CD14-positive monocyte (primary cell): ENCODE measurements at regions not wholly inside any gene's neighbourhood (a gene's known extent, or its start where the extent isn't known, plus 50 kb on each side); places are given as distances from the start of the nearest gene placed in this dataset.

ENCODE experiments used
- DNase-seq, 3 donors: peaks; one replicate each; pipeline ENCODE4 v3.0.0-alpha.2; 2011 to 2022
- H2AFZ ChIP-seq: 2 replicates; pipeline ENCODE4 v1.6.0; 2012; ENCODE audit warnings: mild to moderate bottlenecking, low read depth, low read length, inconsistent platforms; ENCODE audit not compliant: insufficient read depth, poor library complexity, severe bottlenecking
- H3K27ac ChIP-seq, 2 donors: 1 replicate in 1 of 2; 2 replicates in 1 of 2; pipeline ENCODE4 v1.5.1; 2012 to 2013; ENCODE audit warnings: low read length in 2 of 2, control low read depth in 1 of 2, inconsistent platforms in 1 of 2, low read depth in 1 of 2, mild to moderate bottlenecking in 1 of 2
- H3K27me3 ChIP-seq, 2 donors: one replicate each; pipeline versions ENCODE4 v1.6.0 to v1.6.1; 2011 to 2013; ENCODE audit warnings: low read length in 2 of 2; ENCODE audit not compliant: control insufficient read depth in 2 of 2, insufficient read depth in 2 of 2
- H3K36me3 ChIP-seq, 2 donors: replicated peaks in 1 of 2; 1 replicate in 1 of 2; 2 replicates in 1 of 2; pipeline versions ENCODE4 v1.5.1 to v1.6.1; 2012 to 2013; ENCODE audit warnings: low read length in 2 of 2, control low read depth in 1 of 2, inconsistent platforms in 1 of 2, mild to moderate bottlenecking in 1 of 2; ENCODE audit not compliant: insufficient read depth in 2 of 2, control insufficient read depth in 1 of 2
- H3K4me1 ChIP-seq, 2 donors: 1 replicate in 1 of 2; 2 replicates in 1 of 2; pipeline versions ENCODE4 v1.5.1 to v1.6.1; 2012 to 2013; ENCODE audit warnings: low read length in 2 of 2, control low read depth in 1 of 2, inconsistent platforms in 1 of 2, mild to moderate bottlenecking in 1 of 2, moderate library complexity in 1 of 2; ENCODE audit not compliant: insufficient read depth in 2 of 2, control insufficient read depth in 1 of 2
- H3K4me2 ChIP-seq: replicated peaks from 2 replicates; pipeline ENCODE3; 2012; ENCODE audit warnings: low read length, moderate library complexity, mild to moderate bottlenecking; ENCODE audit not compliant: poor library complexity, severe bottlenecking; ENCODE audit errors: extremely low read depth
- H3K4me3 ChIP-seq, 3 experiments: fragments of 200-600 bp in 1 of 3; sonication (generic) in 1 of 3; replicated peaks in 1 of 3; 1 replicate in 2 of 3; 2 replicates in 1 of 3; pipeline ENCODE4 v1.5.1; 2011 to 2013; ENCODE audit warnings: low read length in 3 of 3, mild to moderate bottlenecking in 3 of 3, control low read depth in 2 of 3, low read depth in 2 of 3, inconsistent platforms in 1 of 3, moderate library complexity in 1 of 3
- H3K79me2 ChIP-seq: 2 replicates; pipeline ENCODE4 v1.6.0; 2012; ENCODE audit warnings: mild to moderate bottlenecking, control low read depth, inconsistent platforms, low read length, moderate library complexity; ENCODE audit not compliant: insufficient read depth
- H3K9ac ChIP-seq: 2 replicates; pipeline ENCODE4 v1.6.0; 2017; ENCODE audit warnings: low read length, mild to moderate bottlenecking; ENCODE audit not compliant: insufficient read depth, poor library complexity, severe bottlenecking
- H3K9me3 ChIP-seq, 2 donors: replicated peaks in 1 of 2; 1 replicate in 1 of 2; 2 replicates in 1 of 2; pipeline versions ENCODE4 v1.5.1 to v1.6.1; 2012 to 2013; ENCODE audit warnings: low read length in 2 of 2, control low read depth in 1 of 2; ENCODE audit not compliant: control insufficient read depth in 1 of 2, insufficient read depth in 1 of 2
- H4K20me1 ChIP-seq: 2 replicates; pipeline ENCODE4 v1.6.0; 2012; ENCODE audit warnings: mild to moderate bottlenecking, low read length, control low read depth, moderate library complexity; ENCODE audit not compliant: insufficient read depth
- H3K27ac Mint-ChIP-seq, 7 donors: one replicate each; pipeline ENCODE4 v1.8.0; 2020; ENCODE audit warnings: mild to moderate bottlenecking in 7 of 7, mixed read lengths in 7 of 7, moderate library complexity in 6 of 7, inconsistent platforms in 2 of 7
- H3K27me3 Mint-ChIP-seq, 3 donors: one replicate each; pipeline ENCODE4 v1.8.0; 2021 to 2022; ENCODE audit warnings: low read depth in 3 of 3, mild to moderate bottlenecking in 3 of 3, mixed read lengths in 3 of 3, moderate library complexity in 3 of 3, inconsistent platforms in 1 of 3
- H3K36me3 Mint-ChIP-seq, 2 donors: one replicate each; pipeline ENCODE4 v1.8.0; 2020; ENCODE audit warnings: mixed read lengths in 2 of 2, inconsistent platforms in 1 of 2, mild to moderate bottlenecking in 1 of 2
- H3K4me1 Mint-ChIP-seq: one replicate; pipeline ENCODE4 v1.8.0; 2020; ENCODE audit warnings: mild to moderate bottlenecking, mixed read lengths
- H3K4me3 Mint-ChIP-seq, 2 donors: one replicate each; pipeline ENCODE4 v1.8.0; 2020; ENCODE audit warnings: mild to moderate bottlenecking in 2 of 2, mixed read lengths in 2 of 2, moderate library complexity in 1 of 2
- H3K9me3 Mint-ChIP-seq, 7 donors: one replicate each; pipeline ENCODE4 v1.8.0; 2020 to 2022; ENCODE audit warnings: mixed read lengths in 7 of 7, mild to moderate bottlenecking in 6 of 7, moderate library complexity in 6 of 7, inconsistent platforms in 2 of 7
- WGBS: methylation state at CpG from one replicate; pipeline ENCODE4 v1.1.5; 2013; ENCODE audit warnings: missing lambda C conversion rate; ENCODE audit not compliant: insufficient coverage; 5-methylcytosine and 5-hydroxymethylcytosine counted together
- intact Hi-C, 2 donors: fragments of 100-400 bp; cut with micrococcal nuclease; formaldehyde crosslinking; loops; one replicate each; pipeline versions ENCODE4 v1.15.0 to v1.15.1; 2023
- TF ChIP-seq, protein P1 (sequence below): fragments of 200-600 bp; IDR thresholded peaks from one replicate; pipeline ENCODE4 v1.8.0; 2022; ENCODE audit warnings: antibody characterized with exemption, mild to moderate bottlenecking

DNA sequence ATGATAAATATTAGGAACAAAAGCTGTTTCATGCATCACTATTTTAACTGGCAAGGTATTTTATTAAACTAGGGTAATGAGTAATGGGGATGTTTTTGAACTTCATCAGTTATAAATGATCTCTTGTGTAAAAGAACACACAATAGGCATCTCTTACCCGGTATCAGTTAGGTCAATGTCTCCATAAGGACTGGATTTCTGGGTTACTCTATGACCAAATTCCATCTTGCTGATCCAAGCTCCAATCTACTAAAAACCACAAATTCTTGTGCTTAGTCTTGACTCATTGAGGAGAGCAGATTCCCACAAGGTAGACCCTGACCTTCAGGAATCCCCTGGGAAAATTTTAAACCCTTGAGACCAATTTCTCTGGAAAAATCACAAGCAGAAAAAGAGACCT lies 1167.7 kb downstream of the XPNPEP1 start:
- Histone ChIP-seq H3K36me3 (no peaks in the 10 kb centered on the region), H3K4me1 (no peaks in the 10 kb centered on the region), H3K79me2 (no peaks in the 10 kb centered on the region), H3K9me3 (no peaks in the 10 kb centered on the region), H3K9ac (no peak overlapping the region), H3K27ac (no peak overlapping the region), H2AFZ (no peak overlapping the region), H4K20me1 (no peaks in the 10 kb centered on the region), H3K4me3 (no peak overlapping the region), H3K4me2 (no peak overlapping the region), H3K27me3 (no peaks in the 10 kb centered on the region)
- Mint-ChIP-seq H3K4me3 (no peak overlapping the region), H3K4me1 (no peaks in the 10 kb centered on the region), H3K27ac (no peak overlapping the region), H3K36me3 (no peaks in the 10 kb centered on the region), H3K9me3 (peaks cover 0 to 4% (median 2%) of the 10 kb centered on the region in 7 donors), H3K27me3 (no peaks in the 10 kb centered on the region)
- 83% methylated on average over 1 of the region's 1 CpG for WGBS
- TF ChIP-seq, protein P1, sequence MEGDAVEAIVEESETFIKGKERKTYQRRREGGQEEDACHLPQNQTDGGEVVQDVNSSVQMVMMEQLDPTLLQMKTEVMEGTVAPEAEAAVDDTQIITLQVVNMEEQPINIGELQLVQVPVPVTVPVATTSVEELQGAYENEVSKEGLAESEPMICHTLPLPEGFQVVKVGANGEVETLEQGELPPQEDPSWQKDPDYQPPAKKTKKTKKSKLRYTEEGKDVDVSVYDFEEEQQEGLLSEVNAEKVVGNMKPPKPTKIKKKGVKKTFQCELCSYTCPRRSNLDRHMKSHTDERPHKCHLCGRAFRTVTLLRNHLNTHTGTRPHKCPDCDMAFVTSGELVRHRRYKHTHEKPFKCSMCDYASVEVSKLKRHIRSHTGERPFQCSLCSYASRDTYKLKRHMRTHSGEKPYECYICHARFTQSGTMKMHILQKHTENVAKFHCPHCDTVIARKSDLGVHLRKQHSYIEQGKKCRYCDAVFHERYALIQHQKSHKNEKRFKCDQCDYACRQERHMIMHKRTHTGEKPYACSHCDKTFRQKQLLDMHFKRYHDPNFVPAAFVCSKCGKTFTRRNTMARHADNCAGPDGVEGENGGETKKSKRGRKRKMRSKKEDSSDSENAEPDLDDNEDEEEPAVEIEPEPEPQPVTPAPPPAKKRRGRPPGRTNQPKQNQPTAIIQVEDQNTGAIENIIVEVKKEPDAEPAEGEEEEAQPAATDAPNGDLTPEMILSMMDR, result no peak
- no peak for DNase-seq
- intact Hi-C loops, result no loop called here

DNA sequence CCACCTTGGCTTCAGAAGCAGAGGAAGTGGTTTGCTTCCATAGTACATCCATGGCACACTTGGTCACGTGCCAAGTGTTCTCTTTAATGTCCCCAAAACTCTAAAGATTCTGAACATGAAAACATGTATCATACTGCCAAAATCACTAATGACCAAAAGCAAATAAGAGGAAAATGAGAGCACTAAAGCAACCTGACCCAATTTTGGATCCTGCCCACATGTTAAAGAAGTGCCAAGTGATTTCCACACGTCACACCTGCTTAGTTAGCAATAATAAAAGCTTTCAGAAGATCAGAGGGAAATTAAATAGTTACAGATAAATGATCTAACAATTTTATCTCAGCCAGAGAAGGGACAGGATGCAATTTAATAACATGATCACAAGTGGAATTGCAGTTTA lies 1170.0 kb downstream of the XPNPEP1 start:
- no peaks in the 10 kb centered on the region for H3K79me2 ChIP-seq
- no peak overlapping the region for H3K27ac Mint-ChIP-seq
- H3K27me3 Mint-ChIP-seq, result no peaks in the 10 kb centered on the region
- TF ChIP-seq, protein P1, result no peak
- no peaks in the 10 kb centered on the region for H3K27me3 ChIP-seq
- intact Hi-C loops, result no loop called here
- H2AFZ ChIP-seq, result no peak overlapping the region
- peaks cover 0 to 11% (median under 1%) of the 10 kb centered on the region in 7 donors for H3K9me3 Mint-ChIP-seq
- H4K20me1 ChIP-seq, result no peaks in the 10 kb centered on the region
- no peak overlapping the region for H3K4me3 Mint-ChIP-seq
- H3K4me3 ChIP-seq, result no peak overlapping the region
- H3K36me3 ChIP-seq, result no peaks in the 10 kb centered on the region
- no peak overlapping the region for H3K4me2 ChIP-seq
- H3K27ac ChIP-seq, result no peak overlapping the region
- no peak for DNase-seq
- H3K36me3 Mint-ChIP-seq, result no peaks in the 10 kb centered on the region
- peaks cover 0 to 4% of the 10 kb centered on the region in 2 donors for H3K9me3 ChIP-seq
- 60% methylated on average over 1 of the region's 2 CpGs for WGBS
- no peak overlapping the region for H3K9ac ChIP-seq
- no peaks in the 10 kb centered on the region for H3K4me1 ChIP-seq
- H3K4me1 Mint-ChIP-seq, result no peaks in the 10 kb centered on the region
